HG03066 (cell line): ENCODE measurements at regions not wholly inside any gene's neighbourhood (a gene's known extent, or its start where the extent isn't known, plus 50 kb on each side); places are given as distances from the start of the nearest gene placed in this dataset.
"Not testable (repeated sequence)": the region's sequence is repeated elsewhere in the genome, so short reads cannot be mapped to it uniquely, and the experiment has no call there.

Source experiments
- ATAC-seq: cut with Tn5 transposase; IDR thresholded peaks from one replicate; pipeline ENCODE4 v1.9.1; 2021; ENCODE audit warnings: low read depth; ENCODE audit not compliant: unreplicated experiment

DNA sequence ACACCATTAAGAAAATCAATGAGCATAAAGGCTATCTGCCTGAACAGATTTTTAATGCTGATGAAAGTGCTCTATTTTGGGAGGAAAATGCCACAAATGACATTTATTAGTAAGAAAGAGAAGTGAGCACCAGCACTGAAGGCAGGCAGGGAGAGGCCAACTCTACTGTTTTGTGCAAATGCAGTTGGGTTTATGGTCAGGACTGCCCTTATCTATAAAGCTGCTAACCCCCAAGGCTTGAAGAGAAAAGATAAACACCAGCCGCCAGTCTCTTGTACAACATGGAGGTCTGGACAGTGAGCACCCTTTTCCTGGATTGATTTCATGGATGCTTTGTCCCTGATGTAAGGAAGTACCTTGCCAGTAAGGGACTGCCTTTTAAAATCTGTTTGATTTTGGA, 246.8 kb upstream of the SFSWAP start:
- ATAC-seq, result no peak

DNA sequence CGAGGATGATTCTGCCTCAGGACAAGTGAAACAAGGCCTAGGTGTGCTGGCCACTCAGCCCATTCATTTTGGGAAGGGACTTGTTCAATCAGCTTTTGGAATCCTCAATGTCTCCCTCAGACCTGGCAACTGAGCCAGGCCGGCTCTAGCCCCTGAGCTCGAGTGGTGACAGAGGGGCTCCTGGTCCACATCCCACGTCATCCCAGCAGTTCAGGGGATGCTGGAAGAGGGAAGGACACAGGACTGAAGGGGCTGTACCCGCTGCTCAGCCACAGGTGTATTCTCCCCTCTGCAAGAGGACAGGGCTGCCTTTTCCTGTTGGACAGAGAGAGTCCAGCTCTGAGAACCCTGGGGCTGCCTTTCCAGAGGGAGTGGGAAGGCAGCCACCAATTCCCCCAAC, 244.6 kb upstream of the SFSWAP start:
- ATAC-seq, result no peak

DNA sequence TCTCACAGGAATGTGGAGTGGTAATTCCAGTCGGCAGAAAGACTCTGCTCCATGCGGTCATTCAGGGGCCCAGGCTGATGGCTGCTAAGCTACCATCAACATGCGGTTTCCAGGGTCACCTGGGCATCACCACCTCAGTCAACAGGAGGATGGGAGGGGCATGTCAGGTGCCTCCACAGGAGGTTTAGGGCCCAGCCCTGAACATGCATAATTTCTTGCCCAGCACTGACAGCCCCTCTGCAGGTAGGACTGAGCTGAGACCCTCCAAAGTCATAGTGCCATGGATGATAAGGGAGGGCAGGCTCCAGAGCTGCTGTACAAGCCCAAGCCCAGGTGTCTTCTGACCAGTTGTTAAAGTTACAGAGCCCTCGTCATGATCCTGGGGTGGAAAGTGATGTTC, 244.0 kb upstream of the SFSWAP start:
- no peak for ATAC-seq

GRCh38 chr12:131468206-131468605, 242.7 kb upstream of the SFSWAP start:
- no peak for ATAC-seq

DNA sequence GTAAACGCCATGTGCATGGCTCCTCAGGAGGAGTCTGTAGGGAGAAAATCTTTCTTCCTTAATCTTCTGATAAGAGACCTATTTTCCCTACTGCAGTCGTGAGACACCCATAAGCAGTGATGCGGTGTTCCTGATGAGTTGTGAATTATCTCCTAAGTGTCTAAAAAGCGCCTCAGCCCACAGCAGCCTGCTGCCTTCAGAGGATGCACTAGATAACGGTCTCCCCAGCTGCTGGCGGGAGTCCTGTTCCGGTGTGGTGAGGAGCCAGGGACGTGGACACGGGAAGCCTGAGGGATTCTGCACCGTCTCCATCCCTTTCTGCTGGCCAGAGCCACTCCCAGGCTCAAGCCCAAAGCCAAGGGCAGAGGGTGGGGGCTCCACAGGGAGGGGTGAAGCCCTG, 240.9 kb upstream of the SFSWAP start:
- ATAC-seq, result not testable (repeated sequence)

DNA sequence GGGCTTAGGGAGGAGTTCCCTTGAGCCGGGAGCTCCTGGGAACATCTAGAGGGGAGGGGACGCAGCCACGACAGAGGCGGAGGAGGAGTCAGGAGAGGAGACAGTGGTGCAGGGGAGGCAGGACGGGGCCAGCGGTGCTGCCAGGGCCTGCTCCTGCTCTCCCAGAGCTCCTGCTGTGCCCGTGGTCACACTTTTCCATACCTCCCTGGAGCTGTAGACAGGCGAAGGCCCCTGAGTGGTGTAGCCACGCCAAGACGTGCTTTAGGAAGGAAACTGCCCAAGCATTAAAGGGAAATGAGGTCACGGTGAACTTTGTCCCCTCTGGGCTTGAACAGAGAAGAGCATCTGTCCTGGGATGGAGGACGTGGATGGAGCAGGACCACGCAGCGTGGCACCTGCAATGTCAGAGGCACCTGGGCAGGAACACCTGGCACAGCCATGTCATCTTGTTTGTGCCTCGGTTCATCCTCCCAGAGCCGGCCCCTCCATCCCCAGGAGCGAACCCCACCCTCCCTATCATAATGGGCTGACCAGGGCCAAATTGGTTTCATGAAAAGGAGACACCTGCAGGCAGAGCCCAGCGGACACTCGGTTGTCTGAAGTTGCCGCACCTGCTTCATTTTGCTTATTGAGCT, 239.5 kb upstream of the SFSWAP start:
- ATAC-seq, result no peak

DNA sequence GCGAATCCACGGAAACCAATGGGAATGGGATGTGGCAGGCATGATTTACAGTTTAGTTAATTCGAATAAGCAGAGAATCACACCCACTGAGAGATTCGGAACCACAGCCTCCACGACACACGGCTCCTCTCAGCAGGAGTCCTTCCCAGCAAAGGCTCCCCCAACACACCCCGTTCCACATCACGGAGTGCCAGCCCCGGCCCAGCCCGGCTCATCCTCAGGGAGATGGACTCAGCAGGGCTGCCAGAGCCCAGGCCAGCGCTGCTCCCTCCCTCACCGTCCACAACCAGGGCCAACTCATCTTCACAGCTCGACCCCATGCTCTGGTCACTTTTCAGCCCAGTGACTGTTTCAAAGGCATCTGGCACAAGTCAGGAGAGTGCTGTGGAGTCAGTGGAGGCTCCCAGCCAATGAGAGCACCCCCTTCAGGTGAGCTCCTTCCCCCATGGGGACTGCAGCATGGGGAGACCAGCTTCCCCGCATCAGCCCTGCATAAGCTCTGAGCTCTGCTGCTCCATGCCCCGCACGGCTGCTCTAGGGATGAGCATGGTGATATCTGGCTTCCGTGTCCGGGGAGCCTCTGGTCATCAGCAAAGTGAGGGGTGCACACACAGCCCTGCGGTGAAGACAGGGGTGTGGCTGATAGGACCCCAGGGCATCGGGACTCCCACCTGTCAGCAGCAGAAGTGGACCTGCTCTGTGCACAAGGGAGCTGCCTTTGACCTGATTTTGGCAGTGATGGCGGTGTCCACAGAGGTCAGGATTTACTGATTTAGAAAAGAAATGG, 238.8 kb upstream of the SFSWAP start:
- no peak for ATAC-seq

DNA sequence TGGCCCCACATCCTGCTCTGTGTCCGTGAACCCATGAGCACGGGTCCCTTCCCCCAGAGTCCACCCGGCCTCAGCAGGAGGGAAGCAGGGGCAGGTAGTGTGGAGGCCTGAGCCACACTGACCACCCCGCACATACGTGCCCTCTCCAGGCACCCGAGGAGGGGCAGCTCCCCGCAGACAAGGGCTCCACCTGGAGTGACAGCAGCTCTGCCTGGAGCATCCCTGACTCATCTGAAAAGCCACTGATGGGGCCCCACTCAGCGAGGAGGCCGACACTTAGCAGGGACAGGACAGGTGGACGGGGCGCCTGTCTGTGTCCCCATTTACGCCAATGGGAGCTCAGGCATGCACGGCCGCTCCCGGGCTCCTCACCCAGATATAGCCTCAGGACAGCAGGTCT, 237.6 kb upstream of the SFSWAP start:
- no peak for ATAC-seq

DNA sequence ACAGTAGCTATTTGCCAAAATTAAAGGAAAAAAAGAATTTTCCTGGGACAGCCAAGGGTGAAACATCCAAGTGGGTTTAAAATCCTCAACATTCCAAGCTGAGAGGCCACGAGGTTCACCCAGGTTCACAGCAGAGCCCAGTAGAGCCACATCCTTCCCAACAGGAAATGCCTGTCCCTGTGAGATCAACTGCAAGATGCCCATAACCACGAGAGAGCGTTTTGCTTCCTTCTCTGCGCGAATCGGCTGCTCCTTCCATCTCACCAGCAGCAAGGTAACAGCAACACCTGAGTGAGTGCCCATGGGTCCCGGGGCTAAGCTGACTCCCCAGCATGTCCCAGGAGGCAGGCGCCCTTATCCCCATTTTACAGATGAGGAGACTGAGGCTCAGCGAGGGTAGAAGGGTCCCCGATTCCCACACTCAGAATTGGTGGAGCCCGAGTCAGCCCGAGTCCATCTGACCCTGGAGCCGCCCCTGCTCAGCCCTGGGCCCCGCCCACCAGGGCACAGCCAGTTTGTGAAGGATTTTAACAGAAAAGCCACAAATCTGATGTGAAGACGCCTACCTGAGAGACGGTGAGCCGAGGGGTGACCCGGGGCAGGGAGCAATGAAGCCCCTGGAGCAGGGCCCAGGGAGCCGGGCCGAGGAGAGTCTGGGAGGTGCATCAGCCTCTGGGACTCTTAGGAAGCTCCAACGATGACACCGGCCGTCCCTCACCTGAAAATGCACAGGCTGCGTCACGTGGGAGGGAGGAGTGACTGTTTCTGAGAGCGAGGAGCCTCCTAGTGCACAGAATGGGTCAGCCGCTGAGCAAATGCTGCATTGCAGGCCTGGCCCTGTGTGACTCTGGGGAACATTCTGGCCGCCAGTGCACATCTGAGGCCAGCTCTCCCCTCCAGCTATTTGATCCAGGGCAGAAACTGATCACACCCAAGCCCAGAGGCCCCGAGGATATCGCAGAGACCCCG, 236.9 kb upstream of the SFSWAP start:
- ATAC-seq, result no peak

DNA sequence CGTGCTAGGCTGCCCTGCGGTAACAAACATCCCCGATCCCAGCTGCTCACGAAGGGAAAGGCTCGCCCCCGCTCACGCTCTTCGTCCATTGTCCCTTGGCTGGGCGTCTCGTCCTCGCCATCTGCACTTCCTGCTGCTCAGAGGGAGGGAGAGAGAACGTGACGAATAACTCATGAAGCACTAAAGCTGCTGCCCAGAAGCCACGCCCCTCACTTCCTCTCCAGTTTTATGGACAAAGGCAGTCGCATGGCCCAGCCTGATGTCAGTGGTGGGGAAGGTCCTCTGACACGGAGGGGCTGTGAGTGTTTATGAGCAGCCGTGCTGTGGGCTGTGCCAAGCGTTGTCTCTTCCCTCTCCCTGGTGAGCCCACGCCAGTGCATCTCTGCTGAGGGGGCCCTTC, 235.9 kb upstream of the SFSWAP start:
- ATAC-seq, result not testable (repeated sequence)

DNA sequence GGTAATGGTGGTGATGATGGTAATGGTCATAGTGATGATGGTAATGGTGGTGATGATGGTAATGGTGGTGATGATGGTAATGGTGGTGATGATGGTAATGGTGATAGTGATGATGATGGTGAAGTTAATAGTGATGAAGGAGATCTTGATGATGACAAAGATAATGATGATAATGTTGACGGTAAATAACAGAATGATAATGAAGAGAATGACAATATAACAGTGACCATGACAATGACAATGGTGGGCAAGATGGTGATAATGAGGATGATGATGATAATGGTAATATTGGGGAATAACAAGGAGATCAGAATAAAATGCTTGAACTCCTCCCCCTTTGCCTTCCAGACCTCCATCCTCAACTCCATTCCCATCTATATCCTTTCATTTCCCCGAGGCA, 233.3 kb upstream of the SFSWAP start:
- ATAC-seq, result no peak

DNA sequence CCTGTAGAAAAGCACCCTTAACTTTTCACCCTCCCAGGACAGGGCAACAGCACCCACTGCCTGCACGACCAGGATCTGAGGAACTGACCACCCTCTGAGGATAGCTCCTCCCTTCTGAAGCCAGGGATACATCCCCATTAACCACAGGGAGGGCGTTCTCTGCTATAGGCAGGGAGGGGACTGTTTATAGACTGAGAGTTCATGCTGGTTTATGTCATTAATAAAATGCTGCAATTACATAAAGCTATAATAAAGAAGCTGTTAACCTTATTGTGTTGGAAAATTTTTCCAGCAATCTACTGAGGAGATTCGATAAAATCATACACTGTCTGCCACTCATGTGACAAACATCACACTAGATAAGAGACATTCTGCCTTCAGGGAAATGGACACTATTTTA, 232.4 kb upstream of the SFSWAP start:
- ATAC-seq, result no peak

GRCh38 chr12:131482199-131482598, 228.7 kb upstream of the SFSWAP start:
- ATAC-seq, result no peak

DNA sequence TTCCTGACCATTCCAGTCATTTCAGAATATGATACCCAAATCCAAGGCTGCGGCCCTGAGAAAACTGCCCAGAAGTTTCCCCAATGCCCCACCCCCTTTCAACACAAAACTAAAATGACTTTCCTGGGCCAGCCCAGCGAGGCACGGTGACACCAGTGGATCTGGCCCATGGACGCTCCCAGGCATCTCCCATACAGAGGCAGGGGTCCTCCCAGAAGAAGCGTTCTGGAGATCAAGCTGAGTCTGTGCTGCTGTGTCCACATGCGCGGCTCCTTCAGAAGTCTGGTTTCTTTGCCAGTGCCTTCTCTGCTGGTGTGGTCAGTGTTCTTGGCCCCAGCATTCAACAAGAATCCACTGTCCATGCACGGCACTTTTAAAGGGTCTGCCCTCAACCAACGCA, 228.2 kb upstream of the SFSWAP start:
- no peak for ATAC-seq

- no peak for ATAC-seq
These were observed 224.2 kb upstream of the SFSWAP start for GRCh38 chr12:131486451-131487230.

DNA sequence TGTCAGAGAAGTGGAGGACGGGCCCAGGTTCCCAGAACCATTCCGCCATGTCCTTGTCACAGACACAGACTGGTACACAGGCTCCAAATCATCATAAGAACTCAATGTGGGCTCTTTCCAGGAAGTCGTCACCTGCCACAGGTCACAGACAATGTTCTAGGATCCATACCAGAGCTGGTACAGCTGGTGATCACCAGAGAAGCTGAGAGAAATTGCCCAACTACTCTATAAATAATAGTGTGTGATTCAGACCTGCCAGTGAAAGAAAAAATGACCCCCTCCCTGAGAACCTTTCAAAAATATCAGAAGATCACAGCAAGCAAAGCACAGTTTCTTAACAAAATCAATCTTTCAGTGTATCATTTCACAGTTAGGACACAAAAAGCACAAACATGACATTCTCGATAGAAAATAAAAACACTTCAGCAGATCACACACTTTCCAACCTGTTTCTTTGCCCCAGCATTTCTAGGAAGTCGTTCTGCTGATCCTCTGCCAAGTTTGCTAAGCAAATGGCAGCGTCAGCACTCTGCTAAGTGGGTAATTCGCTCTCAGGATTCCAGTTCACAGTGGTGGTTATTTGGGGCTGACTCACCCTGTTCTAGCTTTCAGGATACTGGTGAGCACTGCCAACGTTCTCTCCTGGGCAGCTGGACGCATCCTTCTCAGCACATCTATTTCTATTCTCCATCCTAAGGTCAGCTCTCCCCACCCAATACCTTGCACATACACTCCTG, 223.3 kb upstream of the SFSWAP start:
- ATAC-seq, result no peak

- ATAC-seq, result no peak
These were observed 221.2 kb upstream of the SFSWAP start for GRCh38 chr12:131489718-131490117.

DNA sequence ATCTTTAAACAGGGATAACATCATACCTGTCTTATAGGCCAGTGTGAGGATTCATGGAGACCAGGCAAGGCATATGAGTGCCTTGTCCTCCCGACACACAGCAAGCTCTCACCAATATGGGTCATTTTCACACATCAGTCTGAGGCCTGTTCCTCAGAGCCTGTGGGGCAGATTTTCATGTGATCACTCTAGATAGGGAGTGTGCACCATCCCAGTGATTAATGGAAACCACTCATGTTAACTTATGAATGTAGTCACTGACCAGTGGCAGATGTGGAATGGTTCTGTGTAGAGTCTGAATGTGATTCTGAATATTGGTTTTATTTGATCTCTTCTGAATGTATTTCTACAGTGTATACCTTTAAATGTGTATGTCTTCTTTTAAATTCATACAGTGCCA, 219.7 kb upstream of the SFSWAP start:
- no peak for ATAC-seq

DNA sequence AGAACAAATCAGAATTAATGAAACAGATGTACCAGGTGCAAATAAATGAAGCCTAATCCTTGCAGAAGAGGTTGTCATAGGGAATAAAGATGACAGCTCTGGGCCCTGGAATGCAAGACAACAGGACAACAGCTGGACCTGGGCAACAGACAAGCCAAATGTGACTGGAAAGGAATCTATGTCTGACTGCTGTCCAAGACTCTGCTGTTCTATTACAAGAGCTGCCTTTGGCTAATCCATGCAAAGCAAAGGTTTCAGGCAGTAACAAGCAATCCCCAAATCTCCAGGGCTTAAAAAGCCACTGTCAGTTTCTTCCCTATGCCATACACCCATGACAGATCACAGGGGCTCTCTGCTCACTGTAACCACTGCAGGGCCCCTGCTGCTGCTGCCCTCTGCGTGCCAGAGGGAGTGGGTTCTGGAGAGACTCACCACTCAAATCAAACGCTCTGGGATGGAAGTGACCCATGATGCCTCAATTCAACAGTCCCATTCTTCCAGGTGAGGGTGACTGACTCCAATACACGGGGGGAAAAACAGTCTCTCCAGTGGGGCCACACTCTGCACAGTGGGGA, 218.9 kb upstream of the SFSWAP start:
- no peak for ATAC-seq
